Small intestine (tissue), 7 donors: ENCODE measurements at regions not wholly inside any gene's neighbourhood (a gene's known extent, or its start where the extent isn't known, plus 50 kb on each side); places are given as distances from the start of the nearest gene placed in this dataset.
"Not testable (repeated sequence)": the region's sequence is repeated elsewhere in the genome, so short reads cannot be mapped to it uniquely, and the experiment has no call there.

Experiments
- DNase-seq, 2 donors: peaks; one replicate each; pipeline versions ENCODE4 v3.0.0 to v3.0.0-alpha.2; 2013
- FAIRE-seq: peaks from 2 replicates; lab custom pipeline; 2012; peaks lifted over from hg19 to GRCh38; lab: Jason Lieb, UNC
- H3K27ac ChIP-seq, 3 donors: one replicate each; pipeline ENCODE4 v1.5.1; 2013; ENCODE audit warnings: low read length in 2 of 3, mild to moderate bottlenecking in 2 of 3, control low read depth in 1 of 3, inconsistent platforms in 1 of 3, low read depth in 1 of 3, moderate library complexity in 1 of 3
- H3K27me3 ChIP-seq, 3 donors: one replicate each; pipeline ENCODE4 v1.6.1; 2013; ENCODE audit warnings: low read length in 3 of 3, inconsistent platforms in 1 of 3; ENCODE audit not compliant: control insufficient read depth in 3 of 3, insufficient read depth in 3 of 3
- H3K36me3 ChIP-seq, 3 donors: one replicate each; pipeline ENCODE4 v1.6.1; 2013; ENCODE audit warnings: low read length in 3 of 3, inconsistent platforms in 1 of 3, low read depth in 1 of 3, mild to moderate bottlenecking in 1 of 3, moderate library complexity in 1 of 3; ENCODE audit not compliant: control insufficient read depth in 3 of 3, insufficient read depth in 2 of 3
- H3K4me1 ChIP-seq, 3 donors: one replicate each; pipeline ENCODE4 v1.6.1; 2013; ENCODE audit warnings: low read length in 2 of 3, inconsistent platforms in 1 of 3, low read depth in 1 of 3, mild to moderate bottlenecking in 1 of 3, moderate library complexity in 1 of 3; ENCODE audit not compliant: control insufficient read depth in 3 of 3, insufficient read depth in 2 of 3
- H3K4me3 ChIP-seq, 3 donors: one replicate each; pipeline ENCODE4 v1.5.1; 2013; ENCODE audit warnings: low read length in 3 of 3, control low read depth in 1 of 3, inconsistent platforms in 1 of 3, low read depth in 1 of 3, mild to moderate bottlenecking in 1 of 3, moderate library complexity in 1 of 3
- H3K9me3 ChIP-seq, 2 donors: one replicate each; pipeline ENCODE4 v1.6.1; 2013; ENCODE audit warnings: low read depth in 1 of 2, low read length in 1 of 2; ENCODE audit not compliant: control insufficient read depth in 2 of 2, insufficient read depth in 1 of 2
- WGBS, 3 donors: extraction: QIAGEN DNeasy Blood & Tissue Kit; methylation state at CpG; one replicate each; pipeline ENCODE4 v1.1.7; 2013; 5-methylcytosine and 5-hydroxymethylcytosine counted together
- donor health status: healthy with polysubstance abuse.
- donor health status: control.
- donor health status: control.
- donor health status: Bipolar disorder and iron deficiency.
- donor health status: healthy.

- Histone ChIP-seq H3K27ac (no peak overlapping the region), H3K27me3 (no peaks in the 10 kb centered on the region), H3K36me3 (no peaks in the 10 kb centered on the region), H3K4me1 (peaks cover 0 to 4% (median 0%) of the 10 kb centered on the region in 3 donors), H3K9me3 (no peaks in the 10 kb centered on the region), H3K4me3 (no peak overlapping the region)
- 60 to 88% (median 79%) methylated on average over 2 of the region's 2 CpGs for WGBS, 3 donors
- FAIRE-seq (no peak), DNase-seq (no peak)
Measured at GRCh38 chr4:87916626-87917025, 58.9 kb upstream of the SPP1 start.

GRCh38 chr4:87917911-87918310 lies 57.6 kb upstream of the SPP1 start:
- FAIRE-seq, H3K27ac ChIP-seq, H3K4me3 ChIP-seq, H3K36me3 ChIP-seq, H3K4me1 ChIP-seq, H3K27me3 ChIP-seq, DNase-seq, H3K9me3 ChIP-seq: not testable (repeated sequence)
- 74 to 81% (median 77%) methylated on average over 5 of the region's 5 CpGs for WGBS, 3 donors

- H3K27me3 ChIP-seq = no peaks in the 10 kb centered on the region
- no peaks in the 10 kb centered on the region for H3K4me1 ChIP-seq
- WGBS, 3 donors = 75 to 84% (median 81%) methylated on average over 4 of the region's 4 CpGs
- no peak for FAIRE-seq
- no peak for DNase-seq
- H3K4me3 ChIP-seq = no peak overlapping the region
- no peak overlapping the region for H3K27ac ChIP-seq
- H3K9me3 ChIP-seq = no peaks in the 10 kb centered on the region
- H3K36me3 ChIP-seq = no peaks in the 10 kb centered on the region
Measured at GRCh38 chr4:87918314-87919058, 57.0 kb upstream of the SPP1 start.

GRCh38 chr4:87919304-87919703 lies 56.2 kb upstream of the SPP1 start:
- not testable (repeated sequence) for H3K27ac ChIP-seq

GRCh38 chr4:87919941-87920340 lies 55.6 kb upstream of the SPP1 start:
- WGBS, 3 donors = 83 to 90% (median 84%) methylated on average over 2 of the region's 2 CpGs
- Histone ChIP-seq H3K27me3 (no peaks in the 10 kb centered on the region), H3K27ac (no peak overlapping the region), H3K36me3 (no peaks in the 10 kb centered on the region), H3K4me1 (no peaks in the 10 kb centered on the region), H3K4me3 (no peak overlapping the region), H3K9me3 (no peaks in the 10 kb centered on the region)
- FAIRE-seq = no peak
- DNase-seq = no peak

More at GRCh38 chr4:87919304-87919703, 56.2 kb upstream of the SPP1 start:
- not testable (repeated sequence) for H3K4me3 ChIP-seq, H3K36me3 ChIP-seq, H3K4me1 ChIP-seq, H3K9me3 ChIP-seq, DNase-seq, H3K27me3 ChIP-seq, FAIRE-seq
- 69 to 80% (median 76%) methylated on average over 1 of the region's 1 CpG for WGBS, 3 donors

- no peak overlapping the region for H3K27ac ChIP-seq
- no peak for DNase-seq
- no peak for FAIRE-seq
- H3K9me3 ChIP-seq = no peaks in the 10 kb centered on the region
- H3K4me1 ChIP-seq = no peaks in the 10 kb centered on the region
- H3K4me3 ChIP-seq = no peak overlapping the region
- no peaks in the 10 kb centered on the region for H3K27me3 ChIP-seq
- no peaks in the 10 kb centered on the region for H3K36me3 ChIP-seq
- 79 to 89% (median 87%) methylated on average over 2 of the region's 2 CpGs for WGBS, 3 donors
Measured at GRCh38 chr4:87920478-87920877, 55.0 kb upstream of the SPP1 start.

GRCh38 chr4:87921626-87922479 lies 53.7 kb upstream of the SPP1 start:
- not testable (repeated sequence) for H3K4me3 ChIP-seq, H3K27me3 ChIP-seq, DNase-seq, H3K27ac ChIP-seq, H3K9me3 ChIP-seq, H3K4me1 ChIP-seq, H3K36me3 ChIP-seq, FAIRE-seq
- WGBS, 3 donors = 71 to 87% (median 79%) methylated on average over 12 to 13 of the region's 16 CpGs

GRCh38 chr4:87924146-87924545 lies 51.4 kb upstream of the SPP1 start:
- not testable (repeated sequence) for H3K9me3 ChIP-seq, H3K27me3 ChIP-seq, DNase-seq, FAIRE-seq, H3K36me3 ChIP-seq, H3K4me1 ChIP-seq, H3K4me3 ChIP-seq, H3K27ac ChIP-seq
- 77 to 87% (median 83%) methylated on average over 15 to 17 of the region's 18 CpGs for WGBS, 3 donors
